ENCODE measurements at regions not wholly inside any gene's neighbourhood (a gene's known extent, or its start where the extent isn't known, plus 50 kb on each side); places are given as distances from the start of the nearest gene placed in this dataset.
"Not testable (repeated sequence)": the region's sequence is repeated elsewhere in the genome, so short reads cannot be mapped to it uniquely, and the experiment has no call there.

DNA sequence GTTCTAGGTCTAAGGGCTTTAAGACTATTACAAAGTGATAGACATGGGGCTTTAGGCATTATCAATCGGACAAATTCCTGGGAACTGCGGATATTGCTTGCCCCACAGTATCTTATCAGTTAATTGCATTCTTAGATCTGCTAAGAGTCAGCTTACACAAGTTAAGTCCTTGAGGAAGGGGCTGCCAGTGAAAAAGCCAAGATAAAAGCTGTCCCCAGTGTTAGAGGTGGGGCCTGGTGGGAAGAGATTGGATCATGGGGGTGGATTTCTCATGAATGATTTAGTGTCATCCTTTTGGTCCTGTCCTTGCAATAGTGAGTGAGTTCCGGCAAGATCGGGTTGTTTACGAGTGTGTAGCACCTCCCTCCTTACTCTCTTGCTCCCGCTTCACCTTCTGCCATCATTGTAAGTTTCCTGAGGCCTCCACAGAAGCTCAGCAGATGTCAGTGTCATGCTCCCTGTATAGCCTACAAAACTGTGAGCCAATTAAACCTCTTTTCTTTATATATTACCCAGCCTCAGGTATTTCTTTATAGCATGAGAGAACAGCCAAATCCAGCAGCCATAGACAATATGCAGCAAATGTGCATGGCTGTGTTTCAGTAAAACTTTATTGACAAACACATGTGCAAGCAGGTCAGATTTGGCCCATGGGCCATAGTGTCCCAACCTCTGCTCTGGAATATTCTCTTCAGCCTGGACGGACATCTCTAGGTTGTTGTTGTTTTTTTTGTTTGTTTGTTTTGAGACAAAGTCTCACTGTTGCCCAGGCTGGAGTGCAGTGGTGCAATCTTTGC lies 169.6 kb upstream of the CCZ1B start:
- TF ChIP-seq POLR2A (IDR thresholded peaks at IDR 0.05; ENCODE audit: low read depth); CTCF (IDR thresholded peaks at IDR 0.05): not testable (repeated sequence)

All from esophagus muscularis mucosa (tissue), 3 donors.